H1 (cell line): ENCODE measurements at regions not wholly inside any gene's neighbourhood (a gene's known extent, or its start where the extent isn't known, plus 50 kb on each side); places are given as distances from the start of the nearest gene placed in this dataset.

Experiments used
- CTCF ChIA-PET: fragments of 300-600 bp; sonication (Branson Sonifier 250); formaldehyde crosslinking; loops from one replicate; lab custom pipeline; 2021; ENCODE audit not compliant: partially characterized antibody; lab: Charles Lee
- POLR2A ChIA-PET: fragments of 300-600 bp; sonication (Branson Sonifier 250); formaldehyde crosslinking; loops from one replicate; lab custom pipeline; 2021; ENCODE audit warnings: inconsistent platforms; ENCODE audit not compliant: partially characterized antibody; lab: Charles Lee
- DNase-seq, 2 experiments: peaks; one replicate each; pipeline versions ENCODE4 v3.0.0 to v3.0.0-alpha.2; 2010 to 2022; ENCODE audit warnings: low spot score in 2 of 2, low read depth in 1 of 2, mixed read lengths in 1 of 2
- FAIRE-seq: peaks from 2 replicates; lab custom pipeline; 2011; peaks lifted over from hg19 to GRCh38; lab: Jason Lieb, UNC
- H2AFZ ChIP-seq: 2 replicates; pipeline ENCODE4 v1.8.1; 2012; ENCODE audit warnings: low read length, inconsistent platforms
- H2AK5ac ChIP-seq: 2 replicates; pipeline ENCODE4 v1.6.1; 2013; ENCODE audit warnings: low read depth, low read length
- H2BK120ac ChIP-seq: replicated peaks from 2 replicates; pipeline ENCODE3; 2013; ENCODE audit warnings: low read depth, low read length, inconsistent platforms
- H2BK12ac ChIP-seq: 2 replicates; pipeline ENCODE4 v1.6.1; 2013; ENCODE audit warnings: low read depth, low read length
- H2BK15ac ChIP-seq: 2 replicates; pipeline ENCODE4 v1.6.1; 2013; ENCODE audit warnings: low read length
- H2BK20ac ChIP-seq: 2 replicates; pipeline ENCODE4 v1.6.1; 2013; ENCODE audit warnings: low read length
- H2BK5ac ChIP-seq: 2 replicates; pipeline ENCODE4 v1.6.1; 2013; ENCODE audit warnings: low read depth, low read length
- H3K14ac ChIP-seq: 2 replicates; pipeline ENCODE4 v1.6.1; 2013; ENCODE audit warnings: inconsistent platforms; ENCODE audit not compliant: insufficient read length
- H3K18ac ChIP-seq: 2 replicates; pipeline ENCODE4 v1.6.1; 2013; ENCODE audit warnings: low read length; ENCODE audit errors: extremely low read depth
- H3K23ac ChIP-seq: 2 replicates; pipeline ENCODE4 v1.6.1; 2013; ENCODE audit warnings: inconsistent platforms; ENCODE audit not compliant: insufficient read length
- H3K23me2 ChIP-seq: 2 replicates; pipeline ENCODE4 v1.6.1; 2013; ENCODE audit warnings: low read depth, low read length
- H3K27ac ChIP-seq: 2 replicates; pipeline ENCODE4 v1.6.1; 2011; ENCODE audit warnings: low read depth, low read length, inconsistent platforms
- H3K27me3 ChIP-seq, 4 experiments: replicated peaks in 1 of 4; 1 replicate in 1 of 4; 2 replicates in 3 of 4; pipeline versions ENCODE4 v1.6.1 to v1.8.1; 2011 to 2013; ENCODE audit warnings: low read length in 3 of 4, mild to moderate bottlenecking in 3 of 4, inconsistent platforms in 2 of 4, mixed read lengths in 2 of 4, moderate library complexity in 1 of 4; ENCODE audit not compliant: control insufficient read depth in 3 of 4, insufficient read depth in 3 of 4; ENCODE audit errors: extremely low read depth in 1 of 4
- H3K36me3 ChIP-seq, 4 experiments: 2 replicates each; pipeline versions ENCODE4 v1.6.1 to v1.8.1; 2011 to 2013; ENCODE audit warnings: mild to moderate bottlenecking in 4 of 4, low read length in 3 of 4, moderate library complexity in 2 of 4, control low read depth in 1 of 4, inconsistent platforms in 1 of 4; ENCODE audit not compliant: insufficient read depth in 4 of 4, control insufficient read depth in 2 of 4
- H3K4ac ChIP-seq: replicated peaks from 2 replicates; pipeline ENCODE3; 2013; ENCODE audit warnings: low read length, low read depth, mixed read lengths, inconsistent platforms; ENCODE audit not compliant: insufficient read length
- H3K4me1 ChIP-seq, 4 experiments: replicated peaks in 1 of 4; 1 replicate in 1 of 4; 2 replicates in 3 of 4; pipeline versions ENCODE4 v1.6.1 to v1.8.1; 2011 to 2013; ENCODE audit warnings: low read length in 3 of 4, inconsistent platforms in 2 of 4, mixed read lengths in 1 of 4; ENCODE audit not compliant: insufficient read depth in 4 of 4, control insufficient read depth in 3 of 4
- H3K4me2 ChIP-seq, 2 experiments: 2 replicates each; pipeline versions ENCODE4 v1.6.1 to v1.8.1; 2011 to 2013; ENCODE audit warnings: low read depth in 2 of 2, low read length in 2 of 2, control low read depth in 1 of 2, inconsistent platforms in 1 of 2, mild to moderate bottlenecking in 1 of 2; ENCODE audit not compliant: insufficient read depth in 1 of 2
- H3K4me3 ChIP-seq, 4 experiments: fragments of 200-600, 300-600 bp in 1 of 4; sonication (generic), shearing (Covaris generic), sonication (Bioruptor Twin) in 1 of 4; 2 replicates each; pipeline versions ENCODE4 v1.5.1 to v1.8.1; 2011 to 2016; ENCODE audit warnings: low read length in 4 of 4, low read depth in 3 of 4, control low read depth in 2 of 4, inconsistent platforms in 2 of 4, mild to moderate bottlenecking in 2 of 4, mixed read lengths in 1 of 4, moderate library complexity in 1 of 4; ENCODE audit not compliant: insufficient read depth in 2 of 4; ENCODE audit errors: extremely low read depth in 1 of 4
- H3K56ac ChIP-seq: replicated peaks from 2 replicates; pipeline ENCODE3; 2013; ENCODE audit warnings: low read depth, mild to moderate bottlenecking, mixed read lengths, low read length, inconsistent platforms; ENCODE audit not compliant: insufficient read length
- H3K79me1 ChIP-seq: 2 replicates; pipeline ENCODE4 v1.6.1; 2013; ENCODE audit warnings: low read depth, low read length, control low read depth
- H3K79me2 ChIP-seq, 2 experiments: 2 replicates each; pipeline versions ENCODE4 v1.6.1 to v1.8.1; 2012 to 2013; ENCODE audit warnings: low read length in 2 of 2, mild to moderate bottlenecking in 2 of 2, inconsistent platforms in 1 of 2; ENCODE audit not compliant: insufficient read depth in 2 of 2, control insufficient read depth in 1 of 2
- H3K9ac ChIP-seq, 4 experiments: replicated peaks in 1 of 4; 1 replicate in 1 of 4; 2 replicates in 3 of 4; pipeline versions ENCODE4 v1.6.1 to v1.8.1; 2011 to 2013; ENCODE audit warnings: low read depth in 3 of 4, low read length in 3 of 4, control low read depth in 2 of 4, mild to moderate bottlenecking in 2 of 4, moderate library complexity in 2 of 4, inconsistent platforms in 1 of 4; ENCODE audit errors: extremely low read depth in 1 of 4
- H3K9me3 ChIP-seq, 2 experiments: 2 replicates each; pipeline versions ENCODE4 v1.6.1 to v1.8.1; 2012 to 2013; ENCODE audit warnings: mild to moderate bottlenecking in 2 of 2, moderate library complexity in 2 of 2, control low read depth in 1 of 2, inconsistent platforms in 1 of 2, low read depth in 1 of 2, low read length in 1 of 2, mixed read lengths in 1 of 2; ENCODE audit not compliant: insufficient read depth in 2 of 2
- H4K20me1 ChIP-seq, 2 experiments: replicated peaks in 1 of 2; 2 replicates each; pipeline versions ENCODE3 to v1.8.1; 2011 to 2013; ENCODE audit warnings: inconsistent platforms in 2 of 2, low read length in 2 of 2, mild to moderate bottlenecking in 1 of 2; ENCODE audit not compliant: insufficient read depth in 2 of 2, control insufficient read depth in 1 of 2
- H4K5ac ChIP-seq: 2 replicates; pipeline ENCODE4 v1.6.1; 2013; ENCODE audit warnings: low read length, low read depth, mixed read lengths, inconsistent platforms; ENCODE audit not compliant: insufficient read length
- H4K8ac ChIP-seq: 2 replicates; pipeline ENCODE4 v1.8.0; 2013; ENCODE audit warnings: mild to moderate bottlenecking, moderate library complexity, low read length, inconsistent platforms; ENCODE audit not compliant: insufficient read depth; ENCODE audit errors: extremely low read depth
- H4K91ac ChIP-seq: replicated peaks from 2 replicates; pipeline ENCODE3; 2013; ENCODE audit warnings: low read length, mixed read lengths, inconsistent platforms; ENCODE audit not compliant: insufficient read length
- CHD1 ChIP-seq: IDR thresholded peaks from 2 replicates; pipeline ENCODE4 v1.6.1; 2012; ENCODE audit warnings: low read depth, low read length, improper control_type of control experiment
- CTBP2 ChIP-seq: IDR thresholded peaks from 2 replicates; pipeline ENCODE4 v1.7.0; 2011; ENCODE audit warnings: borderline replicate concordance, mild to moderate bottlenecking, moderate library complexity, mixed read lengths, low read length; ENCODE audit not compliant: insufficient read depth, insufficient read length
- E2F6 ChIP-seq: IDR thresholded peaks from 2 replicates; pipeline ENCODE4 v1.6.1; 2012; ENCODE audit warnings: inconsistent platforms
- EP300 ChIP-seq, 2 experiments: IDR thresholded peaks; 1 replicate in 1 of 2; 2 replicates in 1 of 2; pipeline ENCODE4 v1.6.1; 2011 to 2012; ENCODE audit warnings: low read depth in 2 of 2, low read length in 2 of 2, mild to moderate bottlenecking in 2 of 2, borderline replicate concordance in 1 of 2, inconsistent platforms in 1 of 2, moderate library complexity in 1 of 2
- HDAC2 ChIP-seq, 2 experiments: fragments of 300-600 bp in 1 of 2; sonication (generic) in 1 of 2; IDR thresholded peaks; 2 replicates each; pipeline ENCODE4 v1.6.1; 2011 to 2012; ENCODE audit warnings: low read depth in 2 of 2, low read length in 2 of 2, mild to moderate bottlenecking in 2 of 2, moderate library complexity in 2 of 2, borderline replicate concordance in 1 of 2, inconsistent platforms in 1 of 2
- NANOG ChIP-seq: IDR thresholded peaks from 2 replicates; pipeline ENCODE4 v1.6.1; 2011; ENCODE audit warnings: low read length, low read depth, mild to moderate bottlenecking, inconsistent platforms; ENCODE audit not compliant: insufficient read depth, poor library complexity, severe bottlenecking
- PHF8 ChIP-seq: fragments of 200-600 bp; sonication (generic); conservative IDR thresholded peaks from 2 replicates; pipeline ENCODE4 v1.7.1; 2012; ENCODE audit warnings: low read depth, mild to moderate bottlenecking, inconsistent platforms, low read length, moderate library complexity
- POLR2AphosphoS5 ChIP-seq: IDR thresholded peaks from 2 replicates; pipeline ENCODE4 v1.6.1; 2011; ENCODE audit warnings: low read depth, low read length
- RXRA ChIP-seq: IDR thresholded peaks from 2 replicates; pipeline ENCODE4 v1.6.1; 2011; ENCODE audit warnings: low read depth, mild to moderate bottlenecking, low read length, moderate library complexity; ENCODE audit not compliant: insufficient read depth
- SIRT6 ChIP-seq: IDR thresholded peaks from one replicate; pipeline ENCODE4 v1.7.1; 2012; ENCODE audit warnings: low read length, inconsistent platforms
- SIX5 ChIP-seq: IDR thresholded peaks from 2 replicates; pipeline ENCODE4 v1.6.1; 2011; ENCODE audit warnings: mild to moderate bottlenecking, low read depth, low read length
- ZNF274 ChIP-seq: IDR thresholded peaks from 2 replicates; pipeline ENCODE4 v1.7.0; 2012; ENCODE audit warnings: low read length, borderline replicate concordance; ENCODE audit errors: extremely low read depth
- WGBS, 2 experiments: shearing (Covaris generic) in 1 of 2; methylation state at CpG; one replicate each; pipeline versions ENCODE4 v1.1.6 to v1.1.7; 2013 to 2015; ENCODE audit warnings: low lambda C conversion rate in 2 of 2, mixed read lengths in 2 of 2, inconsistent platforms in 1 of 2, low coverage in 1 of 2, missing lambda C conversion rate in 1 of 2; ENCODE audit not compliant: insufficient replicate concordance in 2 of 2, insufficient coverage in 1 of 2, insufficient read length in 1 of 2; ENCODE audit errors: extremely low coverage in 1 of 2, missing lambda C conversion rate in 1 of 2; 5-methylcytosine and 5-hydroxymethylcytosine counted together

GRCh38 chr14:101109981-101110728 is 206.6 kb upstream of the RTL1 start:
- H3K4me3 ChIP-seq = no peak overlapping the region
- DNase-seq = no peak
- H3K9ac ChIP-seq = no peak overlapping the region
- H2BK120ac ChIP-seq = no peak overlapping the region
- H3K23ac ChIP-seq = no peak overlapping the region
- no peak for FAIRE-seq
- peak overlapping the region; percentile 3; the same call in 1 of the 2 replicates for H4K8ac ChIP-seq
- no peak overlapping the region for H2BK12ac ChIP-seq
- no peaks in the 10 kb centered on the region for H3K27me3 ChIP-seq
- CTCF ChIA-PET = interaction anchor here (0.7 kb wide), 1 partner anchor 79 kb away, joined by 4 read pairs; no protein-coding TSS in a partner anchor
- no peaks in the 10 kb centered on the region for H3K79me2 ChIP-seq
- H3K27ac ChIP-seq = no peak overlapping the region
- WGBS, 2 experiments = 81% methylated on average over 12 of the region's 15 CpGs; no CpG with 5 or more reads in 1 of the 2 experiments
- H3K4me2 ChIP-seq = no peak overlapping the region
- H2BK5ac ChIP-seq = no peak overlapping the region
- POLR2A ChIA-PET = no interaction called here
- H3K14ac ChIP-seq = no peak overlapping the region
- H2BK15ac ChIP-seq = no peak overlapping the region
- no peak overlapping the region for H2BK20ac ChIP-seq
- H3K4ac ChIP-seq = no peak overlapping the region
- H2AFZ ChIP-seq = no peak overlapping the region
- no peaks in the 10 kb centered on the region for H3K4me1 ChIP-seq
- H4K91ac ChIP-seq = no peak overlapping the region
- H2AK5ac ChIP-seq = no peak overlapping the region
- no peak overlapping the region for H3K18ac ChIP-seq
- H3K56ac ChIP-seq = no peak overlapping the region
- H3K23me2 ChIP-seq = no peaks in the 10 kb centered on the region; the same call in 1 of the 2 replicates
- no peaks in the 10 kb centered on the region for H4K20me1 ChIP-seq
- no peaks in the 10 kb centered on the region for H3K9me3 ChIP-seq
- H4K5ac ChIP-seq = no peak overlapping the region
- no peaks in the 10 kb centered on the region for H3K36me3 ChIP-seq
- no peaks in the 10 kb centered on the region for H3K79me1 ChIP-seq
- no peak for TF ChIP-seq CHD1
- TF ChIP-seq EP300 (IDR thresholded peaks at IDR 0.05; ENCODE audit: borderline replicate concordance in 1 of 2, low read depth in 2 of 2, low read length in 2 of 2) = no peak
- no peak for TF ChIP-seq CTBP2
- TF ChIP-seq RXRA = no peak
- TF ChIP-seq POLR2AphosphoS5 = no peak
- no peak for TF ChIP-seq NANOG
- TF ChIP-seq ZNF274 = no peak
- TF ChIP-seq SIX5 = no peak
- TF ChIP-seq E2F6 = no peak
- no peak for TF ChIP-seq PHF8
- TF ChIP-seq SIRT6 = no peak
- no peak for TF ChIP-seq HDAC2 (IDR thresholded peaks at IDR 0.05; ENCODE audit: borderline replicate concordance in 1 of 2, low read depth in 2 of 2, low read length in 2 of 2)
